HepG2 (cell line): ENCODE measurements at regions not wholly inside any gene's neighbourhood (a gene's known extent, or its start where the extent isn't known, plus 50 kb on each side); places are given as distances from the start of the nearest gene placed in this dataset.

ENCODE experiments used
- ATAC-seq: fragments of 200-7000 bp; cut with Tn5 transposase; 3 replicates; pipeline ENCODE4 v1.9.1; 2020; ENCODE audit warnings: mild to moderate bottlenecking, moderate library complexity
- BruUV-seq: library from RNA; stranded (reverse); fragments of 400-500 nt; replicated peaks from 2 replicates; lab custom pipeline; 2021; lab: Mats Ljungman, UMichigan
- CTCF ChIA-PET: fragments of 300-600 bp; formaldehyde crosslinking; extraction: SDS; loops from one replicate; lab custom pipeline; 2021; ENCODE audit warnings: low total read pairs, inconsistent platforms, low intra/inter-chr PET ratio; lab: Yijun Ruan, JAX
- POLR2A ChIA-PET: fragments of 350-600 bp; sonication (Branson Sonifier 250); formaldehyde crosslinking; loops from one replicate; lab custom pipeline; 2020; ENCODE audit warnings: antibody characterized with exemption, inconsistent platforms; lab: Yijun Ruan, JAX
- DNase-seq: peaks from one replicate; pipeline ENCODE4 v3.0.0-alpha.2; 2015; ENCODE audit warnings: low spot score
- FAIRE-seq: peaks from 3 replicates; lab custom pipeline; 2011; peaks lifted over from hg19 to GRCh38; lab: Jason Lieb, UNC
- H2AFZ ChIP-seq: one replicate; pipeline ENCODE4 v1.6.1; 2011; ENCODE audit warnings: low read length, inconsistent platforms
- H3K27ac ChIP-seq: fragments of 300-600 bp; 3 replicates; pipeline ENCODE4 v1.8.0; 2011; ENCODE audit warnings: mixed run types, mild to moderate bottlenecking, mixed read lengths, low read length, inconsistent platforms; ENCODE audit not compliant: insufficient read depth; ENCODE audit errors: extremely low read length
- H3K27me3 ChIP-seq, 2 experiments: fragments of 200-600 bp in 1 of 2; 2 replicates in 1 of 2; 3 replicates in 1 of 2; pipeline versions ENCODE4 v1.6.0 to v1.8.0; 2011; ENCODE audit warnings: low read length in 2 of 2, mild to moderate bottlenecking in 2 of 2, moderate library complexity in 2 of 2, inconsistent platforms in 1 of 2; ENCODE audit not compliant: insufficient read depth in 2 of 2, control insufficient read depth in 1 of 2
- H3K36me3 ChIP-seq, 2 experiments: fragments of 200-600 bp in 1 of 2; replicated peaks in 1 of 2; 2 replicates in 1 of 2; 3 replicates in 1 of 2; pipeline versions ENCODE4 v1.5.1 to v1.8.0; 2011; ENCODE audit warnings: low read length in 2 of 2, inconsistent platforms in 1 of 2; ENCODE audit not compliant: insufficient read depth in 2 of 2, control insufficient read depth in 1 of 2
- H3K4me1 ChIP-seq: 2 replicates; pipeline ENCODE4 v1.5.1; 2012; ENCODE audit warnings: low read length, inconsistent platforms; ENCODE audit not compliant: insufficient read depth
- H3K4me2 ChIP-seq: 2 replicates; pipeline ENCODE4 v1.6.0; 2011; ENCODE audit warnings: low read depth, low read length, inconsistent platforms
- H3K4me3 ChIP-seq, 3 experiments: fragments of 200-600 bp in 1 of 3; sonication (generic), shearing (Covaris generic) in 1 of 3; replicated peaks in 1 of 3; 2 replicates each; pipeline ENCODE4 v1.5.1; 2011 to 2016; ENCODE audit warnings: low read length in 3 of 3, inconsistent platforms in 2 of 3, low read depth in 2 of 3, mild to moderate bottlenecking in 2 of 3, control low read depth in 1 of 3, mixed read lengths in 1 of 3; ENCODE audit not compliant: insufficient read depth in 1 of 3
- H3K79me2 ChIP-seq: one replicate; pipeline ENCODE4 v1.6.1; 2011; ENCODE audit warnings: low read length, inconsistent platforms; ENCODE audit not compliant: insufficient read depth
- H3K9ac ChIP-seq: 2 replicates; pipeline ENCODE4 v1.6.0; 2011; ENCODE audit warnings: mild to moderate bottlenecking, low read depth, low read length, inconsistent platforms; ENCODE audit not compliant: insufficient read depth
- H3K9me3 ChIP-seq: 2 replicates; pipeline ENCODE4 v1.5.1; 2012; ENCODE audit warnings: mild to moderate bottlenecking, low read length
- H4K20me1 ChIP-seq: 2 replicates; pipeline ENCODE4 v1.6.0; 2011; ENCODE audit warnings: inconsistent platforms, mild to moderate bottlenecking, low read length, moderate library complexity; ENCODE audit not compliant: insufficient read depth
- GZF1 ChIP-seq: sonication (generic); formaldehyde crosslinking; IDR thresholded peaks from 2 replicates; pipeline ENCODE4 v1.5.1; 2020; ENCODE audit warnings: mild to moderate bottlenecking, missing genetic modification reagents
- RARG ChIP-seq: sonication (generic); formaldehyde crosslinking; IDR thresholded peaks from 2 replicates; pipeline ENCODE4 v1.4.0; 2020; ENCODE audit warnings: low read depth, mild to moderate bottlenecking, missing genetic modification reagents
- SALL2 ChIP-seq: sonication (generic); formaldehyde crosslinking; IDR thresholded peaks from 2 replicates; pipeline ENCODE4 v1.8.1; 2023; ENCODE audit warnings: mild to moderate bottlenecking, missing genetic modification reagents, inconsistent platforms
- WGBS: methylation state at CpG from one replicate; pipeline ENCODE4 v1.1.6; 2017; ENCODE audit warnings: low lambda C conversion rate; 5-methylcytosine and 5-hydroxymethylcytosine counted together
- in situ Hi-C: cut with HindIII; loops from 2 replicates; pipeline ENCODE4 v1.10.0; 2017; ENCODE audit warnings: low pct_unique_long_range_greater_than_20kb; ENCODE audit not compliant: extremely low pct_ligation_motif_present
- intact Hi-C: fragments of 100-400 bp; cut with micrococcal nuclease; formaldehyde crosslinking; loops from one replicate; pipeline ENCODE4 v1.10.0; 2022; ENCODE audit not compliant: unreplicated experiment
- TF ChIP-seq, protein P1 (sequence below): sonication (generic); formaldehyde crosslinking; IDR thresholded peaks from 2 replicates; pipeline ENCODE4 v1.4.0; 2020; ENCODE audit warnings: low read depth, missing genetic modification reagents
- TF ChIP-seq, protein P2 (sequence below): sonication (generic); formaldehyde crosslinking; IDR thresholded peaks from 2 replicates; pipeline ENCODE4 v1.4.0; 2020; ENCODE audit warnings: missing genetic modification reagents, borderline replicate concordance
- TF ChIP-seq, protein P3 (sequence below): sonication (generic); formaldehyde crosslinking; IDR thresholded peaks from 2 replicates; pipeline ENCODE4 v1.4.0; 2020; ENCODE audit warnings: mild to moderate bottlenecking, missing genetic modification reagents

DNA sequence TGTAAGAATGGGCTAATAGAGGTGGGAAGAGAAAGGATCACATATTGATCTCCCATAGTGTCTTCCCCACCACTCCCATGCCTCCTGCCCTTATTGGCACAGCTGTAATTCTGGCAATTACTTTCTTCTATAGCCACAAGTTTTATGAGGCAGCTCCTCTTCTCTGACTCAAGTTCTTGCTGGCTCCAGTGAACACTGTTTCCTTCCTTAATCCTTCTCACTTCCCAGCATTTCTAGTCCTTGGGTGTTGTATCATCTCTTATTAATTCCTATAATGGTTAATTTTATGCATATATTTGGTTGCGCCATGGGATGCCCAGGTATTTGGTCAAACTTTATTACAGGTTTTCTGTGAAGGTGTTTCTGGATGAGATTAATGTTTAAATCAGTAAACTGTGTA lies 103.3 kb downstream of the MRPL39 start:
- Histone ChIP-seq H3K9ac (no peak overlapping the region), H3K4me1 (no peaks in the 10 kb centered on the region), H3K27ac (no peak overlapping the region), H3K79me2 (no peaks in the 10 kb centered on the region), H3K9me3 (peaks cover 87% of the 10 kb centered on the region), H3K4me3 (no peak overlapping the region)
- intact Hi-C loops (no loop called here), in situ Hi-C loops (no loop called here)
- FAIRE-seq (no peak), ATAC-seq (no peak)
- ChIA-PET CTCF (no interaction called here), POLR2A (no interaction called here)
- TF ChIP-seq SALL2 (no peak), GZF1 (CRISPR knock-in tag) (no peak), RARG (no peak)
- TF ChIP-seq, protein P1, sequence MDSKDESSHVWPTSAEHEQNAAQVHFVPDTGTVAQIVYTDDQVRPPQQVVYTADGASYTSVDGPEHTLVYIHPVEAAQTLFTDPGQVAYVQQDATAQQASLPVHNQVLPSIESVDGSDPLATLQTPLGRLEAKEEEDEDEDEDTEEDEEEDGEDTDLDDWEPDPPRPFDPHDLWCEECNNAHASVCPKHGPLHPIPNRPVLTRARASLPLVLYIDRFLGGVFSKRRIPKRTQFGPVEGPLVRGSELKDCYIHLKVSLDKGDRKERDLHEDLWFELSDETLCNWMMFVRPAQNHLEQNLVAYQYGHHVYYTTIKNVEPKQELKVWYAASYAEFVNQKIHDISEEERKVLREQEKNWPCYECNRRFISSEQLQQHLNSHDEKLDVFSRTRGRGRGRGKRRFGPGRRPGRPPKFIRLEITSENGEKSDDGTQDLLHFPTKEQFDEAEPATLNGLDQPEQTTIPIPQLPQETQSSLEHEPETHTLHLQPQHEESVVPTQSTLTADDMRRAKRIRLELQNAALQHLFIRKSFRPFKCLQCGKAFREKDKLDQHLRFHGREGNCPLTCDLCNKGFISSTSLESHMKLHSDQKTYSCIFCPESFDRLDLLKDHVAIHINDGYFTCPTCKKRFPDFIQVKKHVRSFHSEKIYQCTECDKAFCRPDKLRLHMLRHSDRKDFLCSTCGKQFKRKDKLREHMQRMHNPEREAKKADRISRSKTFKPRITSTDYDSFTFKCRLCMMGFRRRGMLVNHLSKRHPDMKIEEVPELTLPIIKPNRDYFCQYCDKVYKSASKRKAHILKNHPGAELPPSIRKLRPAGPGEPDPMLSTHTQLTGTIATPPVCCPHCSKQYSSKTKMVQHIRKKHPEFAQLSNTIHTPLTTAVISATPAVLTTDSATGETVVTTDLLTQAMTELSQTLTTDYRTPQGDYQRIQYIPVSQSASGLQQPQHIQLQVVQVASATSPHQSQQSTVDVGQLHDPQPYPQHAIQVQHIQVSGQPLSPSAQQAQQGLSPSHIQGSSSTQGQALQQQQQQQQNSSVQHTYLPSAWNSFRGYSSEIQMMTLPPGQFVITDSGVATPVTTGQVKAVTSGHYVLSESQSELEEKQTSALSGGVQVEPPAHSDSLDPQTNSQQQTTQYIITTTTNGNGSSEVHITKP (CRISPR knock-in tag) = no peak
- TF ChIP-seq, protein P2, sequence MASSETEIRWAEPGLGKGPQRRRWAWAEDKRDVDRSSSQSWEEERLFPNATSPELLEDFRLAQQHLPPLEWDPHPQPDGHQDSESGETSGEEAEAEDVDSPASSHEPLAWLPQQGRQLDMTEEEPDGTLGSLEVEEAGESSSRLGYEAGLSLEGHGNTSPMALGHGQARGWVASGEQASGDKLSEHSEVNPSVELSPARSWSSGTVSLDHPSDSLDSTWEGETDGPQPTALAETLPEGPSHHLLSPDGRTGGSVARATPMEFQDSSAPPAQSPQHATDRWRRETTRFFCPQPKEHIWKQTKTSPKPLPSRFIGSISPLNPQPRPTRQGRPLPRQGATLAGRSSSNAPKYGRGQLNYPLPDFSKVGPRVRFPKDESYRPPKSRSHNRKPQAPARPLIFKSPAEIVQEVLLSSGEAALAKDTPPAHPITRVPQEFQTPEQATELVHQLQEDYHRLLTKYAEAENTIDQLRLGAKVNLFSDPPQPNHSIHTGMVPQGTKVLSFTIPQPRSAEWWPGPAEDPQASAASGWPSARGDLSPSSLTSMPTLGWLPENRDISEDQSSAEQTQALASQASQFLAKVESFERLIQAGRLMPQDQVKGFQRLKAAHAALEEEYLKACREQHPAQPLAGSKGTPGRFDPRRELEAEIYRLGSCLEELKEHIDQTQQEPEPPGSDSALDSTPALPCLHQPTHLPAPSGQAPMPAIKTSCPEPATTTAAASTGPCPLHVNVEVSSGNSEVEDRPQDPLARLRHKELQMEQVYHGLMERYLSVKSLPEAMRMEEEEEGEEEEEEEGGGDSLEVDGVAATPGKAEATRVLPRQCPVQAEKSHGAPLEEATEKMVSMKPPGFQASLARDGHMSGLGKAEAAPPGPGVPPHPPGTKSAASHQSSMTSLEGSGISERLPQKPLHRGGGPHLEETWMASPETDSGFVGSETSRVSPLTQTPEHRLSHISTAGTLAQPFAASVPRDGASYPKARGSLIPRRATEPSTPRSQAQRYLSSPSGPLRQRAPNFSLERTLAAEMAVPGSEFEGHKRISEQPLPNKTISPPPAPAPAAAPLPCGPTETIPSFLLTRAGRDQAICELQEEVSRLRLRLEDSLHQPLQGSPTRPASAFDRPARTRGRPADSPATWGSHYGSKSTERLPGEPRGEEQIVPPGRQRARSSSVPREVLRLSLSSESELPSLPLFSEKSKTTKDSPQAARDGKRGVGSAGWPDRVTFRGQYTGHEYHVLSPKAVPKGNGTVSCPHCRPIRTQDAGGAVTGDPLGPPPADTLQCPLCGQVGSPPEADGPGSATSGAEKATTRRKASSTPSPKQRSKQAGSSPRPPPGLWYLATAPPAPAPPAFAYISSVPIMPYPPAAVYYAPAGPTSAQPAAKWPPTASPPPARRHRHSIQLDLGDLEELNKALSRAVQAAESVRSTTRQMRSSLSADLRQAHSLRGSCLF (CRISPR knock-in tag) = no peak
- TF ChIP-seq, protein P3, sequence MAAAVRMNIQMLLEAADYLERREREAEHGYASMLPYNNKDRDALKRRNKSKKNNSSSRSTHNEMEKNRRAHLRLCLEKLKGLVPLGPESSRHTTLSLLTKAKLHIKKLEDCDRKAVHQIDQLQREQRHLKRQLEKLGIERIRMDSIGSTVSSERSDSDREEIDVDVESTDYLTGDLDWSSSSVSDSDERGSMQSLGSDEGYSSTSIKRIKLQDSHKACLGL (CRISPR knock-in tag) = no peak
- TF ChIP-seq, all 625 proteins: peak for 0
- BruUV-seq = no TSS peak
- H3K36me3 ChIP-seq = no peaks in the 10 kb centered on the region
- H3K4me2 ChIP-seq = no peak overlapping the region
- H4K20me1 ChIP-seq = no peaks in the 10 kb centered on the region
- H3K27me3 ChIP-seq = no peaks in the 10 kb centered on the region
- 44% methylated on average over 1 of the region's 1 CpG for WGBS
- no peak overlapping the region for H2AFZ ChIP-seq
- DNase-seq = no peak
